ENCODE measurements at regions not wholly inside any gene's neighbourhood (a gene's known extent, or its start where the extent isn't known, plus 50 kb on each side); places are given as distances from the start of the nearest gene placed in this dataset.

DNA sequence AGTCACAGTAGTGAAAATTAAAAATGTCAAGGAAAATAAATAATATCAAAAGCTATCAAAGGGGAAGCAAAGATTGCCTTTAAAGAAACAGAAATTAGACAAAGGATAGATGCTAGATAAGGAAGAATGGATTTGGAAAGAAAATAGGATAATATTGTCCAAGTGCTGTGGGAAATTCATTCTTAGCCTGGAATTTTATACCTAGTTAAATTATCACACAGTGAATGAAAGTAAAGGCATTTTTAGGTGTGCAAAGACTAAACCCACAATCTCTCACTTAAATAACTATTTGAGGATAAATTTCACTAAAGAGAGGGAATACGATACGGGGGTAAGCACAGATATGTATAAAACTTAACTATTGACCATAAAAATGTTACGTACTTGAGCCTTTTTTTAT lies 511.1 kb downstream of the TMEM135 start:
- H3K27me3 ChIP-seq (ENCODE audit: insufficient read depth, low read length): no peaks in the 10 kb centered on the region
- CTCF ChIA-PET: no interaction called here
- no peaks in the 10 kb centered on the region for H3K9me2 ChIP-seq (ENCODE audit: insufficient read depth)
- H3K79me2 ChIP-seq (ENCODE audit: insufficient read depth, low read length): no peaks in the 10 kb centered on the region
- intact Hi-C loops (cut with micrococcal nuclease): no loop called here
- H3K9ac ChIP-seq (ENCODE audit: low read length): no peak overlapping the region
- H3K4me3 ChIP-seq (replicated peaks in 1 of 2; ENCODE audit: low read depth in 1 of 2, low read length in 2 of 2): no peak overlapping the region
- H2AFZ ChIP-seq (ENCODE audit: low read depth, low read length, poor library complexity, severe bottlenecking): no peak overlapping the region
- RAD21 ChIA-PET (ENCODE audit: low non-redundant PET in 1 of 2, low total read pairs in 2 of 2, uncharacterized antibody in 2 of 2, unreplicated experiment in 2 of 2): no interaction called here
- no peaks in the 10 kb centered on the region; a peak in 1 of 4 replicates for H3K9me3 ChIP-seq (ENCODE audit: control insufficient read depth in 1 of 2, insufficient read depth in 1 of 2, low read depth in 1 of 2, low read length in 2 of 2)
- no peak for ATAC-seq
- no peaks in the 10 kb centered on the region for H3K36me3 ChIP-seq (ENCODE audit: control insufficient read depth in 1 of 2, insufficient read depth in 2 of 2, low read length in 2 of 2)
- no peak overlapping the region for H3K27ac ChIP-seq (ENCODE audit: low read depth, low read length)
- H3K4me2 ChIP-seq (ENCODE audit: low read length): no peak overlapping the region
- no TSS peak for BruUV-seq (replicated peaks)
- no peaks in the 10 kb centered on the region for H3K4me1 ChIP-seq (ENCODE audit: control insufficient read depth in 1 of 2, insufficient read depth in 2 of 2, low read length in 2 of 2)
- TF ChIP-seq EZH2phosphoT487 (IDR thresholded peaks at IDR 0.05; ENCODE audit: borderline replicate concordance): no peak
- TF ChIP-seq ELF1 (IDR thresholded peaks at IDR 0.05; ENCODE audit: borderline replicate concordance, low read depth): no peak
- TF ChIP-seq JUND (IDR thresholded peaks at IDR 0.05): no peak
- TF ChIP-seq EZH2 (IDR thresholded peaks at IDR 0.05): no peak
- no peak for TF ChIP-seq FOSL1 (IDR thresholded peaks at IDR 0.05; ENCODE audit: low read depth)
- TF ChIP-seq RAD21 (IDR thresholded peaks at IDR 0.05; ENCODE audit: low read depth): no peak
- POLR2A ChIA-PET: no interaction called here
- DNase-seq (ENCODE audit: low read depth, low spot score): no peak
- H4K20me1 ChIP-seq (ENCODE audit: insufficient read depth): no peaks in the 10 kb centered on the region

DNA sequence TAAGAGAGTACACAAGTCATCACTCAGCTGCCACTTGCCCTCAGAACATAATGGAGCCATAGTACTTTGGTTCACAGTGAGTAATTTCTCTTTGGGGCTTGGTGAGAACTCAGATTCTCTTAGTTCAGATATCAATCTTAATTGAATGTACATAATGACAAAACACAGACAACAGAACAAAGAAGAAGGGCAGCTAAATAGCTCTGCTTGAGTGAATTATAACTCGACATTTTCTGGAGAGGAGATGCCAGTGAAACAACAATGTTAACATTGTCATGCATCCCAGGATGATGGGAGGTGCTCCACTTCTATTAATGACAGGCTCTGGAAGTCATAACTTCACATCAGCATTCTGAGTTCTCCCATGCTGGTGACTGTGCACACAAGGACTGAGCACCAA lies 508.1 kb downstream of the TMEM135 start:
- no peak overlapping the region for H3K9ac ChIP-seq (ENCODE audit: low read length)
- TF ChIP-seq SIN3A (IDR thresholded peaks at IDR 0.05; ENCODE audit: low read depth): no peak
- TF ChIP-seq, protein P1, sequence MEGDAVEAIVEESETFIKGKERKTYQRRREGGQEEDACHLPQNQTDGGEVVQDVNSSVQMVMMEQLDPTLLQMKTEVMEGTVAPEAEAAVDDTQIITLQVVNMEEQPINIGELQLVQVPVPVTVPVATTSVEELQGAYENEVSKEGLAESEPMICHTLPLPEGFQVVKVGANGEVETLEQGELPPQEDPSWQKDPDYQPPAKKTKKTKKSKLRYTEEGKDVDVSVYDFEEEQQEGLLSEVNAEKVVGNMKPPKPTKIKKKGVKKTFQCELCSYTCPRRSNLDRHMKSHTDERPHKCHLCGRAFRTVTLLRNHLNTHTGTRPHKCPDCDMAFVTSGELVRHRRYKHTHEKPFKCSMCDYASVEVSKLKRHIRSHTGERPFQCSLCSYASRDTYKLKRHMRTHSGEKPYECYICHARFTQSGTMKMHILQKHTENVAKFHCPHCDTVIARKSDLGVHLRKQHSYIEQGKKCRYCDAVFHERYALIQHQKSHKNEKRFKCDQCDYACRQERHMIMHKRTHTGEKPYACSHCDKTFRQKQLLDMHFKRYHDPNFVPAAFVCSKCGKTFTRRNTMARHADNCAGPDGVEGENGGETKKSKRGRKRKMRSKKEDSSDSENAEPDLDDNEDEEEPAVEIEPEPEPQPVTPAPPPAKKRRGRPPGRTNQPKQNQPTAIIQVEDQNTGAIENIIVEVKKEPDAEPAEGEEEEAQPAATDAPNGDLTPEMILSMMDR (IDR thresholded peaks at IDR 0.05 in 2 of 3, conservative IDR thresholded peaks at IDR 0.05 in 1 of 3; ENCODE audit: borderline replicate concordance in 1 of 3, insufficient read depth in 1 of 3, low read depth in 2 of 3, low read length in 2 of 3): no peak
- no peak for TF ChIP-seq TCF7L2 (IDR thresholded peaks at IDR 0.05; ENCODE audit: borderline replicate concordance, extremely low read depth, insufficient read depth, insufficient read length)
- TF ChIP-seq, protein P2, sequence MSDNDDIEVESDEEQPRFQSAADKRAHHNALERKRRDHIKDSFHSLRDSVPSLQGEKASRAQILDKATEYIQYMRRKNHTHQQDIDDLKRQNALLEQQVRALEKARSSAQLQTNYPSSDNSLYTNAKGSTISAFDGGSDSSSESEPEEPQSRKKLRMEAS (IDR thresholded peaks at IDR 0.05): no peak
- no peak for TF ChIP-seq EZH2phosphoT487 (IDR thresholded peaks at IDR 0.05; ENCODE audit: borderline replicate concordance)
- TF ChIP-seq POLR2AphosphoS5 (IDR thresholded peaks at IDR 0.05; ENCODE audit: low read depth, low read length): no peak
- TF ChIP-seq YY1 (IDR thresholded peaks at IDR 0.05; ENCODE audit: extremely low read depth, insufficient replicate concordance, low read depth, low read length): no peak
- no peaks in the 10 kb centered on the region for H3K4me1 ChIP-seq (ENCODE audit: control insufficient read depth in 1 of 2, insufficient read depth in 2 of 2, low read length in 2 of 2)
- POLR2A ChIA-PET: no interaction called here
- H2AFZ ChIP-seq (ENCODE audit: low read depth, low read length, poor library complexity, severe bottlenecking): no peak overlapping the region
- no peak for DNase-seq (ENCODE audit: low read depth, low spot score)
- H3K79me2 ChIP-seq (ENCODE audit: insufficient read depth, low read length): no peaks in the 10 kb centered on the region
- intact Hi-C loops (cut with micrococcal nuclease): no loop called here
- RAD21 ChIA-PET (ENCODE audit: low non-redundant PET in 1 of 2, low total read pairs in 2 of 2, uncharacterized antibody in 2 of 2, unreplicated experiment in 2 of 2): no interaction called here
- no peak overlapping the region for H3K4me3 ChIP-seq (replicated peaks in 1 of 2; ENCODE audit: low read depth in 1 of 2, low read length in 2 of 2)
- H3K27ac ChIP-seq (ENCODE audit: low read depth, low read length): no peak overlapping the region
- no peaks in the 10 kb centered on the region for H4K20me1 ChIP-seq (ENCODE audit: insufficient read depth)
- no peaks in the 10 kb centered on the region for H3K36me3 ChIP-seq (ENCODE audit: control insufficient read depth in 1 of 2, insufficient read depth in 2 of 2, low read length in 2 of 2)
- no peak overlapping the region for H3K4me2 ChIP-seq (ENCODE audit: low read length)
- peaks cover 0 to 5% of the 10 kb centered on the region in 2 experiments; a peak in 1 of 4 replicates for H3K9me3 ChIP-seq (ENCODE audit: control insufficient read depth in 1 of 2, insufficient read depth in 1 of 2, low read depth in 1 of 2, low read length in 2 of 2)
- CTCF ChIA-PET: no interaction called here
- no peaks in the 10 kb centered on the region for H3K9me2 ChIP-seq (ENCODE audit: insufficient read depth)
- no peak for ATAC-seq
- no peaks in the 10 kb centered on the region for H3K27me3 ChIP-seq (ENCODE audit: insufficient read depth, low read length)
- no TSS peak for BruUV-seq (replicated peaks)

Measured in HCT116 (cell line).